Chondrocyte (in vitro differentiated cells): ENCODE measurements at regions not wholly inside any gene's neighbourhood (a gene's known extent, or its start where the extent isn't known, plus 50 kb on each side); places are given as distances from the start of the nearest gene placed in this dataset.
A peak's percentile ranks its signal among the peaks of the same experiment; 100 is the strongest.

Experiments used
- DNase-seq: peaks from one replicate; pipeline ENCODE4 v3.0.0; 2021; ENCODE audit warnings: mixed read lengths, low spot score
- H3K27ac Mint-ChIP-seq: one replicate; pipeline ENCODE4 v1.8.0; 2021; ENCODE audit warnings: mild to moderate bottlenecking, moderate library complexity, mixed read lengths; ENCODE audit not compliant: unreplicated experiment
- H3K27me3 Mint-ChIP-seq: 2 replicates; pipeline ENCODE4 v1.8.0; 2021; ENCODE audit warnings: low read depth, mixed read lengths
- H3K36me3 Mint-ChIP-seq: 2 replicates; pipeline ENCODE4 v1.8.0; 2021; ENCODE audit warnings: low read depth, mixed read lengths
- H3K4me1 Mint-ChIP-seq: 2 replicates; pipeline ENCODE4 v1.8.0; 2021; ENCODE audit warnings: low read depth, mild to moderate bottlenecking, mixed read lengths
- H3K4me3 Mint-ChIP-seq: one replicate; pipeline ENCODE4 v1.8.0; 2021; ENCODE audit warnings: mild to moderate bottlenecking, moderate library complexity, mixed read lengths; ENCODE audit not compliant: unreplicated experiment
- H3K9me3 Mint-ChIP-seq: 2 replicates; pipeline ENCODE4 v1.8.0; 2021; ENCODE audit warnings: low read depth, mixed read lengths
- CTCF ChIP-seq: fragments of 200-600 bp; sonication (generic); IDR thresholded peaks from 2 replicates; pipeline ENCODE4 v1.5.0; 2021; ENCODE audit warnings: antibody characterized with exemption, mild to moderate bottlenecking, moderate library complexity

DNA sequence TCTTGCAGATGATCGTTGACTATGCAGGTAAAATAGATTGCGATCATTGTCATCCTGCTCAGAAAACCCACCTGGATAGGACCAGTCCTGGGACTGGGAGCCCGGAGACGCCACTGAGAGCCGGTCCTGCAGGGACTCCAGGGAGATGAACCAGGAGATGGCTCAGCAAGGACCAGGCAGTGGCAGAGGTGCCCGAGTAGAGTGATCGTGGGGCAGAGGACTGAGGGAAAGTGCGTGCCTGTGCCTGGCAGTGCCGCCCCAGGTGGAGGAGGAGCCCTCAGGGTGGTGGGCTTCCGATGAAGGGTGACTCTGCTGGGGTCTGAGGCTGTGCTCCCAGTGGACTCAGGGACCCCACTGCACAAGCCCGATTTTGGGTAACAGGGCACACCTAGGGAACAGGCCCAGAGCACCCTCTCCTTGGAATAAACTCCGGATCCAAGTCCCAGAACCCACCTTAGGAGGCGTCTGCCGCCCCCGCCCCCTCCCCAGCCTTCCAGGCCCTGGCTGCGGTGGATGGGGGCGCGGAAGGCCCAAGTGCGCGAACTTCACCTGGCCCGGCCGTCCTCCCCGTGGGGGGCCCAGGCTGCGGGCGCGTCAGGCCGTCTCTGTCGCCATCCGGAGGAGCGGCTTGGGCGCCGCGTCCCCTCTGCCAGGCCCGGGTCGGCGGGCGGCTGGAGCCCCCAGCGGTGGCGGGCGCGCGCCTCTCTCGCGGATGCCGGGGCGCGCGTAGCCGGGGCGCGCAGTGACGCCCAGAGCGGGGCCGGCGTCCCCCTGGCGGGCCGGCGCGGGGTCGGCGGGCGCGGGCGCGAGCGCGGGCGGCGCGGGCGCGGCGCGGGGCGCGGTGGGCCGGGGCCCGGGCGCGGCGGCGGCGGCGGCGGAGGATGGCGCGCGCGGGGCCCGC lies 1338.8 kb downstream of the BRD1 start:
- H3K4me3 Mint-ChIP-seq, result peak overlapping the region; percentile 62
- H3K4me1 Mint-ChIP-seq, result peaks cover 15% of the 10 kb centered on the region
- peak; percentile 51 for TF ChIP-seq CTCF
- no peaks in the 10 kb centered on the region for H3K36me3 Mint-ChIP-seq
- no peak overlapping the region for H3K27ac Mint-ChIP-seq
- no peaks in the 10 kb centered on the region for H3K9me3 Mint-ChIP-seq
- no peak for DNase-seq
- H3K27me3 Mint-ChIP-seq, result peaks cover 2% of the 10 kb centered on the region

DNA sequence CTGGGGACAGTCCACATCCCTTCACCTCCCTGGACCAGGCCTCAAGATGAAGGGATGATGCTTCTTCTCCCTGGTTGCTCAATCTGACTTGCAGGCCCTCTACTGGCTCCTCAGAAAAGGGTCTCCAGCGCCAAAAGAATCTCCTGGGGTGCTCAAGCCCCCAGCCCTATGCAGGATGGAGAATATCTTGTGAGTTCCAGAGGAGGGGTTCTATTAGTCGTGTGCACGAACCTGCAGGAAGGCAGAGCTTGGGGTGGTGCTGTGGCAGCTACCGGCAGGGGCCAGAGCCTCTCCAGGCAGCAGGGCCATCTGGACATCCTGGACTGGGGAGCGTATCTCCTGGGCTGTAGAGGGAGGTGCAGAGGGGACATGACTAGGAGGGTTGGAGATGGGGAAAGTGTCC lies 1339.5 kb downstream of the BRD1 start:
- no peak for DNase-seq
- Mint-ChIP-seq H3K36me3 (no peaks in the 10 kb centered on the region), H3K4me3 (peak overlapping the region; percentile 28), H3K27me3 (peaks cover 2% of the 10 kb centered on the region), H3K9me3 (no peaks in the 10 kb centered on the region), H3K4me1 (peaks cover 15% of the 10 kb centered on the region), H3K27ac (no peak overlapping the region)
- TF ChIP-seq CTCF, result peak; percentile 66

DNA sequence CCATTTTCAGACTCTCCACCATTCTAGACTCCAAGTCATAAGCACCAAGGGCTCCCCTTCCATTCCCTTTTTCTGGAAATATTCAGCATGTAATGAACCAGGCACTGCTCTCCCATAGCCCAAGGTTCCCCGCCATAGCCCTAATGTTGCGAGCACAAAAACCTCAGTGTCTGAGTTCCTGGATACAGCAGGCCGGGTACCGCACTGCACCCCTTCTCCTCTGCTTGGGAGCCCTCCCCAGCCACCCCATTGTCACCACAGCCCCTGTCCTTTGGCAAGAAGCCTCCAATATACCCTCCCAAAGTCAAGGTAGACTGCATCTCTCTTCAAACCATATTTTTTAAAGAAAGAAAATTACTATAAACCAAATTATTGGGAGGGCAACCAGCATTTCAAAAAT lies 1341.1 kb downstream of the BRD1 start:
- Mint-ChIP-seq H3K4me1 (peaks cover 9% of the 10 kb centered on the region), H3K27me3 (peaks cover 2% of the 10 kb centered on the region), H3K36me3 (no peaks in the 10 kb centered on the region), H3K9me3 (no peaks in the 10 kb centered on the region), H3K27ac (no peak overlapping the region), H3K4me3 (no peak overlapping the region)
- TF ChIP-seq CTCF, result no peak
- no peak for DNase-seq

- Mint-ChIP-seq H3K27ac (no peak overlapping the region), H3K4me1 (peaks cover 7% of the 10 kb centered on the region), H3K4me3 (no peak overlapping the region), H3K36me3 (no peaks in the 10 kb centered on the region), H3K9me3 (no peaks in the 10 kb centered on the region), H3K27me3 (peaks cover 2% of the 10 kb centered on the region)
- no peak for TF ChIP-seq CTCF
- no peak for DNase-seq
Observed at GRCh38 chr22:48486134-48486532, 1341.5 kb downstream of the BRD1 start.

- Mint-ChIP-seq H3K27ac (peak overlapping the region; percentile 32), H3K9me3 (no peaks in the 10 kb centered on the region), H3K4me1 (peaks cover under 1% of the 10 kb centered on the region), H3K4me3 (no peak overlapping the region), H3K27me3 (peaks cover 2% of the 10 kb centered on the region), H3K36me3 (no peaks in the 10 kb centered on the region)
- no peak for TF ChIP-seq CTCF
- peak; percentile 83 for DNase-seq
Observed at GRCh38 chr22:48485149-48486133, 1342.2 kb downstream of the BRD1 start.
